Hematopoietic multipotent progenitor cell treated with erythropoietin and hydrocortisone succinate and interleukin-3 and kit ligand, for 6 days (in vitro differentiated cells): ENCODE measurements at regions not wholly inside any gene's neighbourhood (a gene's known extent, or its start where the extent isn't known, plus 50 kb on each side); places are given as distances from the start of the nearest gene placed in this dataset.

Experiments
- DNase-seq: peaks from one replicate; pipeline ENCODE4 v3.0.0-alpha.2; 2015

DNA sequence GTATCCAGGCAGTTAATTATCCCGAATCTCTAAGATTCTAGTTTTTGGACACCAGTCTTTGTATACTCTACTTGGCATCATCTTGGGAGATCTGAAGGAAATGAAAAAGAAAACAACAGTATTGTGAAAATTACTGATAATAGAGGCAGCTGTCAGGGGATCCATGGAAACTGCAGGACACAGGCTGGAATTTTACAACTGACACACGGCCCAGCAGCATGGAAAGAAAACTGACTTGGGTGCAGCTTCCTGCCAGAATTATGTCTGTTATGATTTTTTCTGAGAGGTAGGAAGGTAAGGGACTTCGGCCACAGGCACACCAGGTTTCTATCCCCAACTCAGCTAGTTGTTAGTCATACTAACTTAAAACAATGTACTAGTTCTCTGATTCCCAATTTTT, 57.7 kb upstream of the ERBB4 start:
- no peak for DNase-seq

- DNase-seq = peak; percentile 17
Measured at GRCh38 chr2:212595036-212595654, 56.5 kb upstream of the ERBB4 start.

DNA sequence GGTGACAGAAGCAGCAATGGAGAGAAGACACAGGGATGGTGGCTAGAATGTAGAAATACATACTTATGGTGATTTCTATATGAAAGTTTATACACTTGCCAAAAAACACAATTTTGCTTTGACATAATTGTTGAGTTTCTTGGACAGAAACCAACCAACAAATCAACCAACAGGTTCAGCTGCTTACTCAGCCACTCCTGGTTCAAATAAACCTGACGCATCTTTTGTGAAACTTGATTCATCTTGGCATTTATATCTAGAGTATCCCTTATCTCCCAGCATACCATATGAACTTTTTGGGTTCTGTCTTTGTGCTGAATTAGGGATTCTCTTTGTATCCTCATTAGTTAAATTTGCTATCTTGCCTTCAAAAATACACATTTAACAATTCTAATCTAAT, 54.1 kb upstream of the ERBB4 start:
- DNase-seq = no peak
